ENCODE measurements at regions not wholly inside any gene's neighbourhood (a gene's known extent, or its start where the extent isn't known, plus 50 kb on each side); places are given as distances from the start of the nearest gene placed in this dataset.

DNA sequence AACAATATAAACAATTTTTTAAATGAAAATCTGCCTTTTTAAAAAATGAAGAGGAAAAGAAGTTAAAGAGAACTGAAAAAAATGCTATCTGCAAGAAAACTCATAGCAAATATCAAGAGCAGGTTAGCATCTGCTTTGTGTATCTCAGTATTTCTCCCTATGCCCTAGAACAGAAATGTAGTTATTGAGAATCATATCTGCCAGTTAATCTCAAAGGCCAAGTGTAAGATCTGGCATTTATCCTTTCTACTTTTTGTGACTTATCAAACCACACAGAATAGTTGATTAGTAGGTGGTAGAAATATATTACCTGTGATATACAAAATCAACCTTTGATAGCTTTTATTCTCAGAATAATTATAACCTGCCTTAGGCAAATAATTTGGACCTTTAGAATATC lies 1699.8 kb downstream of the EFNA5 start:
- Histone ChIP-seq H3K9ac (ENCODE audit: control insufficient read depth, extremely low read depth, insufficient read depth, low read length) (no peak overlapping the region), H3K9me1 (ENCODE audit: control insufficient read depth, extremely low read depth, insufficient read depth, low read length) (no peaks in the 10 kb centered on the region), H3K27ac (ENCODE audit: control insufficient read depth, insufficient read depth, low read length) (no peak overlapping the region), H2AFZ (ENCODE audit: control insufficient read depth, low read length) (no peak overlapping the region), H4K20me1 (ENCODE audit: control insufficient read depth, extremely low read depth, insufficient read depth, low read length) (no peaks in the 10 kb centered on the region), H3K4me3 (ENCODE audit: control insufficient read depth in 2 of 3, extremely low read depth in 1 of 3, insufficient read depth in 2 of 3, low read depth in 1 of 3, low read length in 3 of 3) (no peak overlapping the region), H3K4me2 (ENCODE audit: control insufficient read depth, extremely low read depth, insufficient read depth, low read depth, low read length) (no peak overlapping the region), H3K27me3 (ENCODE audit: control insufficient read depth, extremely low read depth, insufficient read depth, low read length) (no peaks in the 10 kb centered on the region), H3K9me3 (ENCODE audit: control insufficient read depth, low read depth, low read length) (no peaks in the 10 kb centered on the region), H3K36me3 (ENCODE audit: control insufficient read depth in 2 of 2, extremely low read depth in 1 of 2, insufficient read depth in 2 of 2, low read length in 2 of 2) (no peaks in the 10 kb centered on the region), H3K79me2 (ENCODE audit: control insufficient read depth, insufficient read depth, low read length) (no peaks in the 10 kb centered on the region), H3K4me1 (ENCODE audit: control insufficient read depth, extremely low read depth, insufficient read depth, low read length) (no peaks in the 10 kb centered on the region)
- no peak for TF ChIP-seq CTCF (optimal IDR thresholded peaks at IDR 0.05 in 1 of 3, IDR thresholded peaks at IDR 0.05 in 1 of 3, conservative IDR thresholded peaks at IDR 0.05 in 1 of 3; ENCODE audit: extremely low read depth in 1 of 3, insufficient read depth in 2 of 3, low read length in 3 of 3)
- TF ChIP-seq EZH2 (IDR thresholded peaks at IDR 0.05; ENCODE audit: low read length), result no peak
- dilution Hi-C loops (cut with MboI; ENCODE audit: extremely low pct_ligation_motif_present, low sequenced_read_pairs), result no loop called here
- DNase-seq (ENCODE audit: low read depth, low spot score) (no peak), FAIRE-seq (no peak)

- FAIRE-seq, result no peak
- H3K9me3 ChIP-seq (ENCODE audit: control insufficient read depth, low read depth, low read length), result no peaks in the 10 kb centered on the region
- H3K27me3 ChIP-seq (ENCODE audit: control insufficient read depth, extremely low read depth, insufficient read depth, low read length), result no peaks in the 10 kb centered on the region
- dilution Hi-C loops (cut with MboI; ENCODE audit: extremely low pct_ligation_motif_present, low sequenced_read_pairs), result no loop called here
- TF ChIP-seq EZH2 (IDR thresholded peaks at IDR 0.05; ENCODE audit: low read length) (no peak), CTCF (optimal IDR thresholded peaks at IDR 0.05 in 1 of 3, IDR thresholded peaks at IDR 0.05 in 1 of 3, conservative IDR thresholded peaks at IDR 0.05 in 1 of 3; ENCODE audit: extremely low read depth in 1 of 3, insufficient read depth in 2 of 3, low read length in 3 of 3) (no peak)
- no peak overlapping the region for H3K4me3 ChIP-seq (ENCODE audit: control insufficient read depth in 2 of 3, extremely low read depth in 1 of 3, insufficient read depth in 2 of 3, low read depth in 1 of 3, low read length in 3 of 3)
- no peaks in the 10 kb centered on the region for H3K79me2 ChIP-seq (ENCODE audit: control insufficient read depth, insufficient read depth, low read length)
- H3K9me1 ChIP-seq (ENCODE audit: control insufficient read depth, extremely low read depth, insufficient read depth, low read length), result no peaks in the 10 kb centered on the region
- H3K4me2 ChIP-seq (ENCODE audit: control insufficient read depth, extremely low read depth, insufficient read depth, low read depth, low read length), result no peak overlapping the region
- H2AFZ ChIP-seq (ENCODE audit: control insufficient read depth, low read length), result no peak overlapping the region
- H3K27ac ChIP-seq (ENCODE audit: control insufficient read depth, insufficient read depth, low read length), result no peak overlapping the region
- H3K36me3 ChIP-seq (ENCODE audit: control insufficient read depth in 2 of 2, extremely low read depth in 1 of 2, insufficient read depth in 2 of 2, low read length in 2 of 2), result no peaks in the 10 kb centered on the region
- DNase-seq (ENCODE audit: low read depth, low spot score), result no peak
- H3K9ac ChIP-seq (ENCODE audit: control insufficient read depth, extremely low read depth, insufficient read depth, low read length), result no peak overlapping the region
- no peaks in the 10 kb centered on the region for H3K4me1 ChIP-seq (ENCODE audit: control insufficient read depth, extremely low read depth, insufficient read depth, low read length)
- no peaks in the 10 kb centered on the region for H4K20me1 ChIP-seq (ENCODE audit: control insufficient read depth, extremely low read depth, insufficient read depth, low read length)
Observed at GRCh38 chr5:105968981-105969380, 1701.8 kb downstream of the EFNA5 start.
